Endothelial cell of umbilical vein (primary cell): ENCODE measurements at regions not wholly inside any gene's neighbourhood (a gene's known extent, or its start where the extent isn't known, plus 50 kb on each side); places are given as distances from the start of the nearest gene placed in this dataset.

Source experiments
- BruUV-seq: library from RNA; stranded (reverse); fragments of 400-500 nt; replicated peaks from 2 replicates; lab custom pipeline; 2021; lab: Mats Ljungman, UMichigan
- CTCF ChIA-PET: fragments of 300-600, 350-600 bp; sonication (Branson Sonifier 250); formaldehyde crosslinking; loops from one replicate; lab custom pipeline; 2021; ENCODE audit warnings: antibody characterized with exemption, inconsistent platforms; lab: Charles Lee
- POLR2A ChIA-PET: fragments of 300-600, 350-600 bp; sonication (Branson Sonifier 250); formaldehyde crosslinking; loops from one replicate; lab custom pipeline; 2021; ENCODE audit warnings: antibody characterized with exemption, inconsistent platforms; lab: Charles Lee
- DNase-seq: peaks from one replicate; pipeline ENCODE4 v3.0.0-alpha.2; 2011; ENCODE audit warnings: low read depth, low spot score
- FAIRE-seq: peaks from 2 replicates; lab custom pipeline; 2011; peaks lifted over from hg19 to GRCh38; lab: Jason Lieb, UNC
- H2AFZ ChIP-seq: 2 replicates; pipeline ENCODE4 v1.6.0; 2012; ENCODE audit warnings: low read depth, low read length, control low read depth, inconsistent platforms
- H3K27ac ChIP-seq: 2 replicates; pipeline ENCODE4 v1.5.1; 2011; ENCODE audit warnings: low read depth, mild to moderate bottlenecking, control low read depth, low read length, moderate library complexity; ENCODE audit not compliant: insufficient read depth
- H3K27me3 ChIP-seq, 2 experiments: 2 replicates each; pipeline versions ENCODE4 v1.6.0 to v1.6.1; 2011; ENCODE audit warnings: low read length in 2 of 2, mixed read lengths in 1 of 2; ENCODE audit not compliant: control insufficient read depth in 2 of 2, insufficient read depth in 2 of 2
- H3K36me3 ChIP-seq, 2 experiments: 2 replicates in 1 of 2; 3 replicates in 1 of 2; pipeline ENCODE4 v1.5.1; 2011; ENCODE audit warnings: low read length in 2 of 2, mild to moderate bottlenecking in 1 of 2, moderate library complexity in 1 of 2; ENCODE audit not compliant: control insufficient read depth in 2 of 2, insufficient read depth in 2 of 2; ENCODE audit errors: extremely low read depth in 1 of 2
- H3K4me1 ChIP-seq: 3 replicates; pipeline ENCODE4 v1.5.1; 2011; ENCODE audit warnings: mild to moderate bottlenecking, low read length; ENCODE audit not compliant: control insufficient read depth, insufficient read depth; ENCODE audit errors: extremely low read depth
- H3K4me2 ChIP-seq: 2 replicates; pipeline ENCODE4 v1.6.1; 2011; ENCODE audit warnings: low read length, control low read depth, mixed read lengths; ENCODE audit not compliant: insufficient read depth
- H3K4me3 ChIP-seq, 3 experiments: fragments of 200-600 bp in 1 of 3; sonication (generic), shearing (Covaris generic) in 1 of 3; replicated peaks in 1 of 3; 2 replicates each; pipeline ENCODE4 v1.5.1; 2011 to 2016; ENCODE audit warnings: control low read depth in 3 of 3, low read length in 3 of 3, mild to moderate bottlenecking in 2 of 3, inconsistent platforms in 1 of 3, low read depth in 1 of 3, moderate library complexity in 1 of 3; ENCODE audit not compliant: insufficient read depth in 1 of 3
- H3K79me2 ChIP-seq: 2 replicates; pipeline ENCODE4 v1.6.0; 2012; ENCODE audit warnings: low read length, inconsistent platforms; ENCODE audit not compliant: control insufficient read depth, insufficient read depth
- H3K9ac ChIP-seq: replicated peaks from 2 replicates; pipeline ENCODE3; 2011; ENCODE audit warnings: low read length, control low read depth; ENCODE audit not compliant: insufficient read depth; ENCODE audit errors: extremely low read depth
- H3K9me1 ChIP-seq: replicated peaks from 3 replicates; pipeline ENCODE4 v1.6.0; 2011; ENCODE audit warnings: mild to moderate bottlenecking, low read length; ENCODE audit not compliant: control insufficient read depth, insufficient read depth; ENCODE audit errors: extremely low read depth
- H3K9me3 ChIP-seq: replicated peaks from 2 replicates; pipeline ENCODE4 v1.5.1; 2012; ENCODE audit warnings: low read length, inconsistent platforms; ENCODE audit not compliant: control insufficient read depth, insufficient read depth
- H4K20me1 ChIP-seq: replicated peaks from 2 replicates; pipeline ENCODE3; 2011; ENCODE audit warnings: mild to moderate bottlenecking, low read length; ENCODE audit not compliant: control insufficient read depth, insufficient read depth; ENCODE audit errors: extremely low read depth
- EZH2 ChIP-seq: IDR thresholded peaks from 2 replicates; pipeline ENCODE4 v1.6.1; 2012; ENCODE audit warnings: borderline replicate concordance, low read depth, mild to moderate bottlenecking, moderate library complexity, low read length, inconsistent platforms; ENCODE audit not compliant: severe bottlenecking
- FOS ChIP-seq: IDR thresholded peaks from 2 replicates; pipeline ENCODE4 v1.6.1; 2011; ENCODE audit warnings: mild to moderate bottlenecking, low read length, moderate library complexity, borderline replicate concordance; ENCODE audit not compliant: insufficient read depth
- GATA2 ChIP-seq: IDR thresholded peaks from 2 replicates; pipeline ENCODE4 v1.7.0; 2011; ENCODE audit warnings: low read depth, mild to moderate bottlenecking, moderate library complexity, mixed read lengths, low read length; ENCODE audit not compliant: insufficient read length, insufficient read depth
- JUN ChIP-seq: IDR thresholded peaks from 2 replicates; pipeline ENCODE4 v1.6.1; 2011; ENCODE audit warnings: borderline replicate concordance, low read depth; ENCODE audit not compliant: insufficient read length, insufficient read depth
- MAX ChIP-seq: IDR thresholded peaks from 2 replicates; pipeline ENCODE4 v1.6.1; 2011; ENCODE audit not compliant: insufficient read depth, insufficient read length
- MYC ChIP-seq: IDR thresholded peaks from one replicate; pipeline ENCODE4 v1.6.1; 2011; ENCODE audit warnings: mild to moderate bottlenecking, low read depth, low read length
- POLR2A ChIP-seq: IDR thresholded peaks from 2 replicates; pipeline ENCODE4 v1.6.1; 2012; ENCODE audit warnings: low read depth, mild to moderate bottlenecking, control low read depth, low read length
- POLR2AphosphoS5 ChIP-seq: IDR thresholded peaks from 2 replicates; pipeline ENCODE4 v1.6.1; 2012; ENCODE audit warnings: low read depth, mild to moderate bottlenecking, control low read depth, low read length, moderate library complexity; ENCODE audit not compliant: insufficient read depth
- dilution Hi-C: fragments of 300-500 bp; cut with MboI; formaldehyde crosslinking; loops from one replicate; pipeline ENCODE4 v1.15.0; 2019; ENCODE audit warnings: low sequenced_read_pairs; ENCODE audit not compliant: extremely low pct_ligation_motif_present
- intact Hi-C: fragments of 100-400 bp; cut with micrococcal nuclease; formaldehyde crosslinking; loops from one replicate; pipeline ENCODE4 v1.10.0; 2022
- TF ChIP-seq, protein P1 (sequence below), 2 donors: IDR thresholded peaks; 1 replicate in 1 of 2; 2 replicates in 1 of 2; pipeline ENCODE4 v1.5.1; 2011; ENCODE audit warnings: low read length in 2 of 2, mild to moderate bottlenecking in 2 of 2, moderate library complexity in 2 of 2, control low read depth in 1 of 2, inconsistent platforms in 1 of 2, low read depth in 1 of 2; ENCODE audit not compliant: insufficient read depth in 1 of 2; ENCODE audit errors: extremely low read depth in 1 of 2

GRCh38 chr2:187708272-187708671 is 154.0 kb upstream of the TFPI start:
- Histone ChIP-seq H3K4me1 (peaks cover 9% of the 10 kb centered on the region), H4K20me1 (no peaks in the 10 kb centered on the region), H3K27ac (no peak overlapping the region), H2AFZ (no peak overlapping the region), H3K79me2 (no peaks in the 10 kb centered on the region), H3K9me3 (no peaks in the 10 kb centered on the region), H3K36me3 (no peaks in the 10 kb centered on the region), H3K4me2 (no peak overlapping the region), H3K27me3 (no peaks in the 10 kb centered on the region), H3K9ac (no peak overlapping the region), H3K4me3 (no peak overlapping the region), H3K9me1 (no peaks in the 10 kb centered on the region)
- no peak for TF ChIP-seq MAX
- TF ChIP-seq POLR2A = no peak
- BruUV-seq = no TSS peak
- dilution Hi-C loops = no loop called here
- ChIA-PET POLR2A (no interaction called here), CTCF (no interaction called here)
- FAIRE-seq (no peak), DNase-seq (no peak)
- intact Hi-C loops = no loop called here

GRCh38 chr2:187709065-187709464 is 154.8 kb upstream of the TFPI start:
- DNase-seq = peak; percentile 45
- intact Hi-C loops (no loop called here), dilution Hi-C loops (no loop called here)
- Histone ChIP-seq H4K20me1 (no peaks in the 10 kb centered on the region), H3K9ac (no peak overlapping the region), H3K4me3 (no peak overlapping the region), H3K9me3 (no peaks in the 10 kb centered on the region), H3K4me2 (peak overlapping the region; percentile 49), H3K9me1 (no peaks in the 10 kb centered on the region), H3K27me3 (no peaks in the 10 kb centered on the region), H3K4me1 (peaks cover 9% of the 10 kb centered on the region), H3K27ac (no peak overlapping the region), H3K79me2 (no peaks in the 10 kb centered on the region), H3K36me3 (no peaks in the 10 kb centered on the region), H2AFZ (peak overlapping the region; percentile 31)
- BruUV-seq = no TSS peak
- ChIA-PET POLR2A (no interaction called here), CTCF (interaction anchor here (0.6 kb wide), 1 partner anchor 11 kb away, joined by 3 read pairs; no protein-coding TSS in a partner anchor)
- TF ChIP-seq JUN (no peak), MAX (no peak), GATA2 (peak; percentile 73), MYC (no peak), POLR2AphosphoS5 (peak; percentile 25), POLR2A (no peak), FOS (peak; percentile 70), EZH2 (no peak)
- TF ChIP-seq, protein P1, sequence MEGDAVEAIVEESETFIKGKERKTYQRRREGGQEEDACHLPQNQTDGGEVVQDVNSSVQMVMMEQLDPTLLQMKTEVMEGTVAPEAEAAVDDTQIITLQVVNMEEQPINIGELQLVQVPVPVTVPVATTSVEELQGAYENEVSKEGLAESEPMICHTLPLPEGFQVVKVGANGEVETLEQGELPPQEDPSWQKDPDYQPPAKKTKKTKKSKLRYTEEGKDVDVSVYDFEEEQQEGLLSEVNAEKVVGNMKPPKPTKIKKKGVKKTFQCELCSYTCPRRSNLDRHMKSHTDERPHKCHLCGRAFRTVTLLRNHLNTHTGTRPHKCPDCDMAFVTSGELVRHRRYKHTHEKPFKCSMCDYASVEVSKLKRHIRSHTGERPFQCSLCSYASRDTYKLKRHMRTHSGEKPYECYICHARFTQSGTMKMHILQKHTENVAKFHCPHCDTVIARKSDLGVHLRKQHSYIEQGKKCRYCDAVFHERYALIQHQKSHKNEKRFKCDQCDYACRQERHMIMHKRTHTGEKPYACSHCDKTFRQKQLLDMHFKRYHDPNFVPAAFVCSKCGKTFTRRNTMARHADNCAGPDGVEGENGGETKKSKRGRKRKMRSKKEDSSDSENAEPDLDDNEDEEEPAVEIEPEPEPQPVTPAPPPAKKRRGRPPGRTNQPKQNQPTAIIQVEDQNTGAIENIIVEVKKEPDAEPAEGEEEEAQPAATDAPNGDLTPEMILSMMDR (IDR thresholded peaks at IDR 0.05; ENCODE audit: extremely low read depth in 1 of 2, insufficient read depth in 1 of 2, low read depth in 1 of 2, low read length in 2 of 2) = no peak
- FAIRE-seq = no peak
